Right lobe of liver (tissue), 6 donors: ENCODE measurements at regions not wholly inside any gene's neighbourhood (a gene's known extent, or its start where the extent isn't known, plus 50 kb on each side); places are given as distances from the start of the nearest gene placed in this dataset.
A peak's percentile ranks its signal among the peaks of the same experiment; 100 is the strongest.
"Not testable (repeated sequence)": the region's sequence is repeated elsewhere in the genome, so short reads cannot be mapped to it uniquely, and the experiment has no call there.

Source experiments
- ATAC-seq, 4 donors: fragments of 200-7000 bp; cut with Tn5 transposase; one replicate each; pipeline ENCODE4 v1.9.1; 2020; ENCODE audit warnings: mild to moderate bottlenecking in 4 of 4, moderate library complexity in 4 of 4
- DNase-seq, 3 donors: peaks; one replicate each; pipeline ENCODE4 v3.0.0-alpha.2; 2020
- H3K27ac ChIP-seq, 3 donors: fragments of 200-600 bp; one replicate each; pipeline ENCODE4 v1.8.0; 2022
- H3K27me3 ChIP-seq, 2 donors: fragments of 200-600 bp; one replicate each; pipeline ENCODE4 v1.8.0; 2022
- H3K36me3 ChIP-seq, 4 donors: fragments of 200-600 bp; sonication (generic) in 1 of 4; one replicate each; pipeline versions ENCODE4 v1.5.1 to v1.8.0; 2017 to 2022; ENCODE audit warnings: control low read depth in 1 of 4
- H3K4me1 ChIP-seq, 4 donors: fragments of 200-600 bp; sonication (generic) in 1 of 4; one replicate each; pipeline versions ENCODE4 v1.5.1 to v1.8.0; 2017 to 2022; ENCODE audit warnings: control low read depth in 1 of 4
- H3K4me3 ChIP-seq, 3 donors: fragments of 200-600 bp; one replicate each; pipeline ENCODE4 v1.8.0; 2022
- H3K9me3 ChIP-seq, 4 donors: fragments of 200-600 bp; sonication (generic) in 1 of 4; one replicate each; pipeline versions ENCODE4 v1.5.1 to v1.8.0; 2017 to 2022; ENCODE audit warnings: control low read depth in 1 of 4
- POLR2A ChIP-seq: fragments of 450-650 bp; IDR thresholded peaks from one replicate; pipeline ENCODE4 v1.6.1; 2017; ENCODE audit warnings: antibody characterized with exemption, mild to moderate bottlenecking
- WGBS: methylation state at CpG from one replicate; pipeline ENCODE4 v1.1.6; 2018; ENCODE audit warnings: low coverage, low lambda C conversion rate; ENCODE audit not compliant: insufficient coverage; ENCODE audit errors: missing lambda C conversion rate; 5-methylcytosine and 5-hydroxymethylcytosine counted together
- intact Hi-C, 2 donors: fragments of 100-400 bp; cut with DNase I; formaldehyde crosslinking; loops; one replicate each; pipeline versions ENCODE4 v1.11.2 to v1.14.1; 2022
- TF ChIP-seq, protein P1 (sequence below), 4 donors: fragments of 200-600 bp in 3 of 4; fragments of 450-650 bp in 1 of 4; IDR thresholded peaks; one replicate each; pipeline versions ENCODE4 v1.5.1 to v1.8.0; 2016 to 2022; ENCODE audit warnings: antibody characterized with exemption in 4 of 4, mild to moderate bottlenecking in 2 of 4
- donor health status: DM: no; HTN: yes; CAD: no.
- donor health status: DM: no; HTN: no; CAD: no.
- donor health status: DM: no; HTN: no; CAD: no.
- donor health status: DM: no; HTN: yes; CAD: no.
- donor health status: DM: no; HTN: yes; CAD: no.

DNA sequence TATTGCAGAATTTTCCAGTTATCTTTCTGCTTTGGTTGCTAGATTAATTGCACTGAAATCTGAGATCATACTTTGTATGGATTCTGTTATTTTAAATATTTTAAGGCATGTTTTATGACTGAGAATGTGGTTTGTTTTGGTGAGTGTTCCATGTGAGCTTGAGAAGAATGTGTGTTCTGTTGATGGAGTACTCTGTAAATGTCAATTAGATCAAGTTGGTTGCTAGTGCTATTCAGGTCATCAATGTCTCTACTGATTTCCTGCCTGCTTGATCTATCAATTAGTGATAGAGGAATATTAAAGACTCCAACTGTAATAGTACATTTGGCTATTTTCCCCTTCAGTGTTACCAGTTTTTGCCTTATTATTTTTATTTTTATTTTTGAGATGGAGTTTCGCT lies 64.3 kb upstream of the SHANK2 start:
- Histone ChIP-seq H3K4me3 (no peak overlapping the region), H3K9me3 (no peaks in the 10 kb centered on the region), H3K27me3 (no peaks in the 10 kb centered on the region), H3K27ac (no peak overlapping the region), H3K4me1 (peaks cover 0 to 10% (median 1%) of the 10 kb centered on the region in 4 donors), H3K36me3 (no peaks in the 10 kb centered on the region)
- intact Hi-C loops = no loop called here
- ATAC-seq (no peak), DNase-seq (no peak)
- 80% methylated on average over 1 of the region's 1 CpG for WGBS
- TF ChIP-seq, protein P1, sequence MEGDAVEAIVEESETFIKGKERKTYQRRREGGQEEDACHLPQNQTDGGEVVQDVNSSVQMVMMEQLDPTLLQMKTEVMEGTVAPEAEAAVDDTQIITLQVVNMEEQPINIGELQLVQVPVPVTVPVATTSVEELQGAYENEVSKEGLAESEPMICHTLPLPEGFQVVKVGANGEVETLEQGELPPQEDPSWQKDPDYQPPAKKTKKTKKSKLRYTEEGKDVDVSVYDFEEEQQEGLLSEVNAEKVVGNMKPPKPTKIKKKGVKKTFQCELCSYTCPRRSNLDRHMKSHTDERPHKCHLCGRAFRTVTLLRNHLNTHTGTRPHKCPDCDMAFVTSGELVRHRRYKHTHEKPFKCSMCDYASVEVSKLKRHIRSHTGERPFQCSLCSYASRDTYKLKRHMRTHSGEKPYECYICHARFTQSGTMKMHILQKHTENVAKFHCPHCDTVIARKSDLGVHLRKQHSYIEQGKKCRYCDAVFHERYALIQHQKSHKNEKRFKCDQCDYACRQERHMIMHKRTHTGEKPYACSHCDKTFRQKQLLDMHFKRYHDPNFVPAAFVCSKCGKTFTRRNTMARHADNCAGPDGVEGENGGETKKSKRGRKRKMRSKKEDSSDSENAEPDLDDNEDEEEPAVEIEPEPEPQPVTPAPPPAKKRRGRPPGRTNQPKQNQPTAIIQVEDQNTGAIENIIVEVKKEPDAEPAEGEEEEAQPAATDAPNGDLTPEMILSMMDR (IDR thresholded peaks at IDR 0.05) = no peak
- no peak for TF ChIP-seq POLR2A

DNA sequence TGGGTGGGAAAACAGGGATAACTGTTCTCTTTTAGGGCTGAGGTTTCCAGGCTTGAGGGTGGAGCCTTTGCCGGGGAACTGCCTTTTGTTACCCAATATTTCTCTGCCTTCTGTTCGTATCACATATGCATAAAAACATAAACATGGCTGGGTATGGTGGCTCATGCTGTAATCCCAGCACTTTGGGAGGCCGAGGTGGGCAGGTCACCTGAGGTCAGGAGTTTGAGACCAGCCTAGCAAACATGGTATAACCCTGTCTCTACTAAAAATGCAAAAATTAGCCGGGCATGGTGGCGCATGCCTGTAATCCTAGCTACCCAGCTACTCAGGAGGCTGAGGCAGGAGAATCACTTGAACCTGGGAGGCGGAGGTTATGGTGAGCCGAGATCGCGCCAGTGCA lies 60.2 kb upstream of the SHANK2 start:
- H3K9me3 ChIP-seq, H3K27me3 ChIP-seq, ATAC-seq, H3K36me3 ChIP-seq, H3K4me3 ChIP-seq, intact Hi-C loops, H3K27ac ChIP-seq: not testable (repeated sequence)
- H3K4me1 ChIP-seq = peaks cover 0 to 12% (median 3%) of the 10 kb centered on the region in 4 donors
- 95% methylated on average over 8 of the region's 9 CpGs for WGBS
- peak in 1 of 3 donors; percentile 11 for DNase-seq

DNA sequence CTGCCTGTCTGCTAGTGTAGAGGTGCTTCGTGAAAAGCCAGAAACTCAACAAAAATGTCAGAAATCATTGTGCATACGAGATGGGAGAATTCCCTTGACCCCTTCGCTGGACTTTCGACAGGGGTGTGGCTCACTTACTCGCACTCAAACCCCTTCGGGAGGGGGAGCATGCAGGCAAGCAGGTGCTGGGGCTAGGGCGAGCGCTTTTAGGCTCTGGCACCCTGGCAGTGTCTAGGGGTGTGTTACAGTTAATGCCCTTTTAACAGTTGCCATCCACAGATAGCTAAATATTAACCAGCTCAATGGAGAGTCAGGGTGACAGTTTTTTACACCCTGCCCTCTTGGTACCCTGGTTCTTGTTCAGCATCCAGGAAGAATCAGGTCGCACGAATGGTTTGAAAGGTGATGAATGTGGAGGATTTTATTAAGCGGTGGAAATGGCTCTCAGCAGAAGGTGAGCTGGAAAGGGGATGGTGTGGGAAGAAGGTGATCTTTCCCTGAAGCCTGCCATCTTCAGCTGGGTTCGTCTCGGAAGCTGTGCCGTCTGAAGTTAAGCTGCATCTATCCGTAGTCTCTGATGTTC lies 59.6 kb upstream of the SHANK2 start:
- intact Hi-C loops = no loop called here
- Histone ChIP-seq H3K36me3 (no peaks in the 10 kb centered on the region), H3K9me3 (no peaks in the 10 kb centered on the region), H3K27me3 (no peaks in the 10 kb centered on the region), H3K4me1 (peaks cover 0 to 15% (median 5%) of the 10 kb centered on the region in 4 donors), H3K27ac (no peak overlapping the region), H3K4me3 (no peak overlapping the region)
- TF ChIP-seq, protein P1 (IDR thresholded peaks at IDR 0.05) = no peak
- 55% methylated on average over 13 of the region's 15 CpGs for WGBS
- ATAC-seq (peak; percentile 95 to 96 (median 95)), DNase-seq (peak; percentile 41 to 80 (median 78))

DNA sequence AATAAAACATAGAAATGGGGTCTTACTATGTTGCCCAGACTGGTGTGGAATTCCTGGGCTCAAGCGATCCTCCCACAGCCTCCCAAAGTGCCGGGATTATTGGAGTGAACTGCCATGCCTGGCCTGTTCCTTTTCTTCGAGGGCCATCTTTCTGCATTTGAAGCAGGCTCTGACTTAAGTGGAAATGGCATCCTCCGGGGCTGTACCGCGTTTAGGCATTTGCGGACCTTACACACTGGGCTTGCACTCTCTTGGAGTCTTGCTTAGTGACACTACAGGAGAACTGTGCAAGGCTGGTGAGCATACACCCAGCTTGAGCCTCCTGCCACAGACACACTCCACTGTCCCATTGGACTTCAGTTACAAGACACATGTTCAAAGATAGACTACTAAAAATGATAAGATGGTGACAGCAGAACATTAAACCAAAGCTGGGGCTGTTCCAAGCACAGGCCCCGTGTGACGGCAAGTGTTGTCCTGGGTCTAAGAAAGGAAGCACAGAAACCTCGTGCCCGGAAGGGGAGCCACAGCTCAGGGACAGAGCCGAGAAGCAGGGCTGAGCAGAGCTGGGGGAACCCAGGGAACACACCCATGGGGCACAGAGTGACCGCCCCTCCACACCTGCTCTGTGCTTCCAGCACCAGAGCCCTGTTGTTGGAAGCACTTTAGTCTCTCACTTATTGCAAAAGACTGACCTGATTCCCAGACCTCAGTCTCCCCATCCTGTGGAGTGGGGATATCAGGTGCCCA lies 59.0 kb upstream of the SHANK2 start:
- no peak overlapping the region for H3K4me3 ChIP-seq
- peaks cover 0 to 22% (median 8%) of the 10 kb centered on the region in 4 donors for H3K4me1 ChIP-seq
- no peaks in the 10 kb centered on the region for H3K9me3 ChIP-seq
- TF ChIP-seq, protein P1 (IDR thresholded peaks at IDR 0.05) = no peak
- no peak for TF ChIP-seq POLR2A
- peak in 3 of 4 donors; percentile 22 to 36 (median 27) for ATAC-seq
- no peaks in the 10 kb centered on the region for H3K27me3 ChIP-seq
- no peak overlapping the region for H3K27ac ChIP-seq
- H3K36me3 ChIP-seq = no peaks in the 10 kb centered on the region
- intact Hi-C loops = no loop called here
- DNase-seq = peak in 1 of 3 donors; percentile 35
- 59% methylated on average over 7 of the region's 13 CpGs for WGBS

DNA sequence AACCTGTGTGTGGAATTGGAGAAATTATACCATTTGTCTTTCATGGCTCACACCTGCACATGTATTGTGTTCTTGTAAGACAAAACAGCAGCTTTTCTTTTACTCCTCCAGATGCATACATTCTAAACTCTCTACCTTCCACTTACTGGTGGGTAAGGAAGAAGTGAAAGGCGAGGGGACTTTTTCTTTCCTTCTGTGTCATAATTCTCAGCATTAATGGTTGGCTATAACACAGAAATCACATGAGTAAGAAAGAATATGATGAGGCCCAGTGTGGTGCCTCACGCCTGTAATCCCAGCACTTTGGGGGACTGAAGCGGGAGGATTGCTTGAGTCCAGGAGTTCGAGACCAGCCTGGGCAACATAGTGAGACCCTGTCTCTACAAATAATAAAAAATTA lies 57.8 kb upstream of the SHANK2 start:
- Histone ChIP-seq H3K27me3 (no peaks in the 10 kb centered on the region), H3K4me1 (peaks cover 0 to 28% (median 8%) of the 10 kb centered on the region in 4 donors), H3K9me3 (no peaks in the 10 kb centered on the region), H3K27ac (no peak overlapping the region), H3K36me3 (no peaks in the 10 kb centered on the region), H3K4me3 (no peak overlapping the region)
- TF ChIP-seq POLR2A = no peak
- TF ChIP-seq, protein P1 (IDR thresholded peaks at IDR 0.05) = no peak
- ATAC-seq (no peak), DNase-seq (no peak)
- 82% methylated on average over 4 of the region's 4 CpGs for WGBS
- intact Hi-C loops = no loop called here
